ENCODE measurements at regions not wholly inside any gene's neighbourhood (a gene's known extent, or its start where the extent isn't known, plus 50 kb on each side); places are given as distances from the start of the nearest gene placed in this dataset.

GRCh38 chr9:73497796-73498195 is 346.1 kb downstream of the ANXA1 start:
- TF ChIP-seq CTCF (IDR thresholded peaks at IDR 0.05; ENCODE audit: borderline replicate concordance, insufficient read depth, low read depth, low read length): no peak
- H3K4me3 ChIP-seq (ENCODE audit: low read depth, low read length): no peak overlapping the region

- no peak for TF ChIP-seq CTCF (IDR thresholded peaks at IDR 0.05; ENCODE audit: borderline replicate concordance, insufficient read depth, low read depth, low read length)
- H3K4me3 ChIP-seq (ENCODE audit: low read depth, low read length): no peak overlapping the region
Measured at GRCh38 chr9:73515216-73515615, 363.6 kb downstream of the ANXA1 start.

- TF ChIP-seq CTCF (IDR thresholded peaks at IDR 0.05; ENCODE audit: borderline replicate concordance, insufficient read depth, low read depth, low read length): no peak
Measured at GRCh38 chr9:73523391-73523790, 371.7 kb downstream of the ANXA1 start.

GRCh38 chr9:73525350-73525749 is 373.7 kb downstream of the ANXA1 start:
- H3K4me3 ChIP-seq (ENCODE audit: low read depth, low read length): no peak overlapping the region
- TF ChIP-seq CTCF (IDR thresholded peaks at IDR 0.05; ENCODE audit: borderline replicate concordance, insufficient read depth, low read depth, low read length): no peak

More at GRCh38 chr9:73523391-73523790, 371.7 kb downstream of the ANXA1 start:
- no peak overlapping the region for H3K4me3 ChIP-seq (ENCODE audit: low read depth, low read length)

GRCh38 chr9:73527521-73527920 is 375.9 kb downstream of the ANXA1 start:
- no peak for TF ChIP-seq CTCF (IDR thresholded peaks at IDR 0.05; ENCODE audit: borderline replicate concordance, insufficient read depth, low read depth, low read length)

GRCh38 chr9:73528926-73529325 is 377.3 kb downstream of the ANXA1 start:
- TF ChIP-seq CTCF (IDR thresholded peaks at IDR 0.05; ENCODE audit: borderline replicate concordance, insufficient read depth, low read depth, low read length): no peak
- no peak overlapping the region for H3K4me3 ChIP-seq (ENCODE audit: low read depth, low read length)

More at GRCh38 chr9:73527521-73527920, 375.9 kb downstream of the ANXA1 start:
- no peak overlapping the region for H3K4me3 ChIP-seq (ENCODE audit: low read depth, low read length)

- H3K4me3 ChIP-seq (ENCODE audit: low read depth, low read length): no peak overlapping the region
- TF ChIP-seq CTCF (IDR thresholded peaks at IDR 0.05; ENCODE audit: borderline replicate concordance, insufficient read depth, low read depth, low read length): no peak
Measured at GRCh38 chr9:73529666-73530065, 378.0 kb downstream of the ANXA1 start.

Measured in GM12875 (cell line).